ENCODE measurements at regions not wholly inside any gene's neighbourhood (a gene's known extent, or its start where the extent isn't known, plus 50 kb on each side); places are given as distances from the start of the nearest gene placed in this dataset.

DNA sequence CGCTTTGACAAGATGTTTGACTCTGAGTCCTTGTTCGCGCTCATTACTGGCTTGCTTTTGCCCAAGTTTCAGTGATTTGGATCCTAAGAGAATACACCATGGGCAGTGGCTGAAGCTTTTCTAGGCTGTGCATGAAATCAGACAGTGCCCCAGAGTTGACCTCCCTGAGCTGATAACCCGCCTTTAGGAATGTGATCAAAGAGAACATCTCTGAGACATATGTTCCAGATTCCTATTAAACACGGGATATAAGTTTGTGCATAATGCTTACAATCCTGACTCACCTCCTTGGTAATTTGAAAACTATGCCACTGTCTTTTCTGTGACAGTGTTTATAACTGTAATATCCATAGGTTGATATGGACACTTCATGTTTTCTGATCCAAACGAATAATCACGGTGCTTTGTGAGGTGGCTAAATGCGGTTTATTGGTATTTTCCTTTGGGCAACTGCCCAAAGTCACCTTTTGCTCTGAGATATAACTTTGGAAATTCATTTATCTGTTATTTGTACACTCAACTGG is 732.9 kb downstream of the MTRR start:
- H3K4me1 Mint-ChIP-seq: no peaks in the 10 kb centered on the region
- no peaks in the 10 kb centered on the region for H3K27me3 ChIP-seq (ENCODE audit: control insufficient read depth in 2 of 2, insufficient read depth in 2 of 2, low read length in 2 of 2)
- DNase-seq (no peak), ATAC-seq (no peak)
- peaks cover 0 to 12% (median 2%) of the 10 kb centered on the region in 11 donors for H3K9me3 Mint-ChIP-seq
- no peak overlapping the region for H3K4me3 Mint-ChIP-seq
- no peak overlapping the region for H3K27ac ChIP-seq (ENCODE audit: low read depth, low read length)
- H3K4me1 ChIP-seq (ENCODE audit: control insufficient read depth in 2 of 2, insufficient read depth in 2 of 2, low read length in 2 of 2): no peaks in the 10 kb centered on the region
- no peaks in the 10 kb centered on the region for H3K36me3 Mint-ChIP-seq
- no peaks in the 10 kb centered on the region for H3K36me3 ChIP-seq (ENCODE audit: control insufficient read depth in 2 of 3, insufficient read depth in 3 of 3, low read length in 3 of 3)
- ChIA-PET POLR2A (no interaction called here), CTCF (no interaction called here)
- H3K27me3 Mint-ChIP-seq: no peaks in the 10 kb centered on the region
- no peak overlapping the region for H3K27ac Mint-ChIP-seq
- no peaks in the 10 kb centered on the region for H3K9me3 ChIP-seq (ENCODE audit: control insufficient read depth in 2 of 3, low read length in 3 of 3)
- intact Hi-C loops (cut with micrococcal nuclease): no loop called here
- H3K4me3 ChIP-seq (ENCODE audit: low read length): no peak overlapping the region

DNA sequence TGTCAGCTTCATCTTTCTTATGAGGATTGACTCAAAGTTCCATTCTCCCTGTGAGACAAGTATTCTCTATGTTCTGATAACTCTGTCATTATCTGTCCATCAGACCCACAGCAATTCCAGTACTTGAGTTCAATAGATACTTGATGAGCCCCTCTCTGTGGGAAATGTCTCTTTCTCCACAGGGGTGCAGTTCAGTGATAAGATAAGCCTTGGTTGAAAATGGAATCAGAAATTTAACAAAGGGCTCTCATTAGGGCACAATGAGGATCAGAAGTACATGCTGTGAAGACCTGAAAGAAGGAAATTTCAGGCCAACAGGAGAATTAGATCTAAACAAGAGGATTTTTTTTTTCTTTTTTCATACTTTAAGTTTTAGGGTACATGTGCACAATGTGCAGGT is 737.3 kb downstream of the MTRR start:
- Histone ChIP-seq H3K9me3 (ENCODE audit: control insufficient read depth in 2 of 3, low read length in 3 of 3) (no peaks in the 10 kb centered on the region), H3K36me3 (ENCODE audit: control insufficient read depth in 2 of 3, insufficient read depth in 3 of 3, low read length in 3 of 3) (no peaks in the 10 kb centered on the region), H3K4me1 (ENCODE audit: control insufficient read depth in 2 of 2, insufficient read depth in 2 of 2, low read length in 2 of 2) (no peaks in the 10 kb centered on the region), H3K4me3 (ENCODE audit: low read length) (no peak overlapping the region), H3K27ac (ENCODE audit: low read depth, low read length) (no peak overlapping the region), H3K27me3 (ENCODE audit: control insufficient read depth in 2 of 2, insufficient read depth in 2 of 2, low read length in 2 of 2) (no peaks in the 10 kb centered on the region)
- peaks cover 0 to 7% (median 0%) of the 10 kb centered on the region in 11 donors for H3K9me3 Mint-ChIP-seq
- no peak for DNase-seq
- no peaks in the 10 kb centered on the region for H3K27me3 Mint-ChIP-seq
- no peak for ATAC-seq
- intact Hi-C loops (cut with micrococcal nuclease): no loop called here
- H3K4me3 Mint-ChIP-seq: no peak overlapping the region
- no peaks in the 10 kb centered on the region for H3K36me3 Mint-ChIP-seq
- peaks cover 0 to 1% (median 0%) of the 10 kb centered on the region in 7 donors for H3K4me1 Mint-ChIP-seq
- no peak overlapping the region for H3K27ac Mint-ChIP-seq
- ChIA-PET CTCF (no interaction called here), POLR2A (no interaction called here)

DNA sequence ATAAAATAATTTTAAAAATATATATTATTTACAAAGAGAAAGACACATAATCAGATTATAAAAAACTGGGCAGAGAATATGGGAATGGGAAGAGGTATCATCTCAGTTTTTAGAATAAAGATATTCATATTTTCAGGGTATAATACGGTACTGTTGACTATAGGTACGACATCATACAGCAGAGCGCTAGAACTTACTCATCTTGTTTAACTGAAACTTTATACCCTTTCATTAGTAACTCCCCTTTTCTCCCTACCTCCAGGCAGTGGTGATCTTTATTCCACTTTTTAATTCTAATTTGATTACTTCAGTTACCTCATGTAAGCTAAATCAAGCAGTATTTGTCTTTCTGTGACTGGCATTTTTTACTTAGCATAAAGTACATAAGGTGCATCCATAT is 742.1 kb downstream of the MTRR start:
- no peak overlapping the region for H3K4me3 ChIP-seq (ENCODE audit: low read length)
- Mint-ChIP-seq H3K4me3 (no peak overlapping the region), H3K27ac (no peak overlapping the region), H3K36me3 (no peaks in the 10 kb centered on the region), H3K9me3 (peaks cover 0 to 15% (median 8%) of the 10 kb centered on the region in 11 donors), H3K27me3 (no peaks in the 10 kb centered on the region), H3K4me1 (peaks cover 0 to 3% (median 0%) of the 10 kb centered on the region in 7 donors)
- no peaks in the 10 kb centered on the region for H3K27me3 ChIP-seq (ENCODE audit: control insufficient read depth in 2 of 2, insufficient read depth in 2 of 2, low read length in 2 of 2)
- no peak for ATAC-seq
- no peak for DNase-seq
- ChIA-PET POLR2A (no interaction called here), CTCF (no interaction called here)
- H3K4me1 ChIP-seq (ENCODE audit: control insufficient read depth in 2 of 2, insufficient read depth in 2 of 2, low read length in 2 of 2): no peaks in the 10 kb centered on the region
- intact Hi-C loops (cut with micrococcal nuclease): no loop called here
- no peaks in the 10 kb centered on the region for H3K36me3 ChIP-seq (ENCODE audit: control insufficient read depth in 2 of 3, insufficient read depth in 3 of 3, low read length in 3 of 3)
- no peaks in the 10 kb centered on the region for H3K9me3 ChIP-seq (ENCODE audit: control insufficient read depth in 2 of 3, low read length in 3 of 3)
- no peak overlapping the region for H3K27ac ChIP-seq (ENCODE audit: low read depth, low read length)

DNA sequence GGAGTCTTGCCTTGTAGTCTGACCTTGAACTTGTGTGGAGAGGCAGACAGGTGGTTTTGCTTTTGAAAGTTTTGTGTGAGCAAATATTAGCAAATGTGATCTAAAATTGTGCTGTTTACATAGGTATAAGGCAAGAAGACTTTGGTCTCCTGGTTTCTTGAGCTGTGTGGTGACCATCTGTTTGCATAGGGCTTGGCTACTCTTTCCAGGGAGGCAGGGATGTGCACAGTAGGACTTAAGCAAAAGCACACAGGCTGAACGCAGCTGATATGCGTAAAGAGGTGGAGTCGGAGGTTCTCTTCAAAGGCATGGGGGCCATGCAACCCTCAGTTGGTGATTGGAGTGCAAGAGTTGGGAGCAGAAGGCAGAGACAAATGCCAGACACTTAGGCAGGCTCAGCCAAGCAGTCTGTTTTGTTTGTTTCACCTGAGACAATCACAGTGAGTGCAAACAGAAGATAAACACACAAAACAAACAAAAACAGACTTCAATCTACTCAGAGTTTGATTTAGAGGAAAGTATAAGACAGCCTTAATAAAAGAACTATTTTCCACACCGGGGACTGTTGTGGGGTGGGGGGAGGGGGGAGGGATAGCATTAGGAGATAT is 744.2 kb downstream of the MTRR start:
- H3K36me3 Mint-ChIP-seq: no peaks in the 10 kb centered on the region
- Histone ChIP-seq H3K36me3 (ENCODE audit: control insufficient read depth in 2 of 3, insufficient read depth in 3 of 3, low read length in 3 of 3) (no peaks in the 10 kb centered on the region), H3K27ac (ENCODE audit: low read depth, low read length) (no peak overlapping the region), H3K4me3 (ENCODE audit: low read length) (no peak overlapping the region), H3K9me3 (ENCODE audit: control insufficient read depth in 2 of 3, low read length in 3 of 3) (no peaks in the 10 kb centered on the region), H3K27me3 (ENCODE audit: control insufficient read depth in 2 of 2, insufficient read depth in 2 of 2, low read length in 2 of 2) (no peaks in the 10 kb centered on the region), H3K4me1 (ENCODE audit: control insufficient read depth in 2 of 2, insufficient read depth in 2 of 2, low read length in 2 of 2) (no peaks in the 10 kb centered on the region)
- ATAC-seq: no peak
- H3K9me3 Mint-ChIP-seq: peaks cover 0 to 15% (median 8%) of the 10 kb centered on the region in 11 donors
- DNase-seq: no peak
- ChIA-PET CTCF (no interaction called here), POLR2A (no interaction called here)
- H3K27me3 Mint-ChIP-seq: no peaks in the 10 kb centered on the region
- H3K27ac Mint-ChIP-seq: no peak overlapping the region
- no peak overlapping the region for H3K4me3 Mint-ChIP-seq
- intact Hi-C loops (cut with micrococcal nuclease): no loop called here
- peaks cover 0 to 3% (median 0%) of the 10 kb centered on the region in 7 donors for H3K4me1 Mint-ChIP-seq

DNA sequence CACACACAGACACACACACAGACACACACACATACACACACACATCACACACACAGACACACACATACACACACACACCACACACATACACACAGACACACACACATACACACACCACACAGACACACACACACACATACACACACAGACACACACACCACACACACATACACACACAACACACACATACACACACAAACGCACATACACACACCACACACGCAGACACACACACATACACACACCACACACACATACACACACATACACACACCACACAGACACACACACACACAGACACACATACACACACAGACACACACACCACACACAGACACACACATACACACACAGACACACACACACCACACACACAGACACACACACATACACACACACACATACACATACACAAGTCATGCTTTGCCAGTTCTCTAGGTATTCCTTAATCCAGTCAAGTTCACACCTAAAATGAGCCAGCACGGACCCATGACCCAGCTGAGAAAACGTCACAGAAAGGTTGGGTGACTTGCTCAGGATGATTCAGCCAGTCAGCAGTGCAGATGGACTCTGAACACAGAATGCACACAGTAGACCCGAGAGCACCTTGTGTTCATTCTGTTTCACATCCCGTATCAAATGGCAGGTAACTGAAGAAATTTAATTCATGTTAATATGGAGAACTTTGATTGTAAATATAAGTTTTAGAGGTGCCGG is 746.4 kb downstream of the MTRR start:
- no peaks in the 10 kb centered on the region for H3K9me3 ChIP-seq (ENCODE audit: control insufficient read depth in 2 of 3, low read length in 3 of 3)
- no peak overlapping the region for H3K27ac ChIP-seq (ENCODE audit: low read depth, low read length)
- no peak overlapping the region for H3K4me3 ChIP-seq (ENCODE audit: low read length)
- Mint-ChIP-seq H3K4me3 (no peak overlapping the region), H3K27me3 (no peaks in the 10 kb centered on the region), H3K4me1 (peaks cover 0 to 3% (median 0%) of the 10 kb centered on the region in 7 donors), H3K27ac (peak overlapping the region in 1 of 9 donors; percentile 1), H3K36me3 (no peaks in the 10 kb centered on the region), H3K9me3 (peaks cover 0 to 15% (median 6%) of the 10 kb centered on the region in 11 donors)
- ChIA-PET CTCF (no interaction called here), POLR2A (no interaction called here)
- H3K27me3 ChIP-seq (ENCODE audit: control insufficient read depth in 2 of 2, insufficient read depth in 2 of 2, low read length in 2 of 2): no peaks in the 10 kb centered on the region
- intact Hi-C loops (cut with micrococcal nuclease): no loop called here
- no peak for DNase-seq
- no peaks in the 10 kb centered on the region for H3K4me1 ChIP-seq (ENCODE audit: control insufficient read depth in 2 of 2, insufficient read depth in 2 of 2, low read length in 2 of 2)
- no peaks in the 10 kb centered on the region for H3K36me3 ChIP-seq (ENCODE audit: control insufficient read depth in 2 of 3, insufficient read depth in 3 of 3, low read length in 3 of 3)
- ATAC-seq: no peak

- ChIA-PET POLR2A (no interaction called here), CTCF (no interaction called here)
- intact Hi-C loops (cut with micrococcal nuclease): no loop called here
- ATAC-seq (no peak), DNase-seq (no peak)
- Mint-ChIP-seq H3K27me3 (no peaks in the 10 kb centered on the region), H3K9me3 (peaks cover 0 to 11% (median 7%) of the 10 kb centered on the region in 11 donors), H3K4me1 (no peaks in the 10 kb centered on the region), H3K4me3 (no peak overlapping the region), H3K27ac (no peak overlapping the region), H3K36me3 (no peaks in the 10 kb centered on the region)
- Histone ChIP-seq H3K4me3 (ENCODE audit: low read length) (no peak overlapping the region), H3K36me3 (ENCODE audit: control insufficient read depth in 2 of 3, insufficient read depth in 3 of 3, low read length in 3 of 3) (no peaks in the 10 kb centered on the region), H3K27ac (ENCODE audit: low read depth, low read length) (no peak overlapping the region), H3K27me3 (ENCODE audit: control insufficient read depth in 2 of 2, insufficient read depth in 2 of 2, low read length in 2 of 2) (no peaks in the 10 kb centered on the region), H3K9me3 (ENCODE audit: control insufficient read depth in 2 of 3, low read length in 3 of 3) (no peaks in the 10 kb centered on the region), H3K4me1 (ENCODE audit: control insufficient read depth in 2 of 2, insufficient read depth in 2 of 2, low read length in 2 of 2) (no peaks in the 10 kb centered on the region)
Measured at GRCh38 chr5:8628521-8628920, 759.6 kb downstream of the MTRR start.

DNA sequence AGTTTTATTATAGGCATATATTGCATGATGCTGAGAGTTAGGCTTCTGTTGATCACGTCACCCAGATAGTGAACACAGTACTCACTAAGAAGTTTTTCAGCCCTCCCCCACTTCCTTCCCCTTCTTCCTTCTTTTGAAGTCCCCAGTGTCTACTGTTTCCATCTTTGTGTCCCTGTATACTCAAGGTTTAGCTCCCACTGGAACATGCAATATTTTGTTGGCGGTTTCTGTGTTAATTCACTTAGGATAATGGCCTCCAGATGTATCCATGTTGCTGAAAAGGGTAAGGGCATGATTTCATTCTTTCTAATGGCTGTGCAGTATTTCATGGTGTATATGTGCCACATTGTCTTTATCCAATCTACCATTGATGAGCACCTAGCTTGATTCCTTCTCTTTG is 764.3 kb downstream of the MTRR start:
- ChIA-PET POLR2A (no interaction called here), CTCF (no interaction called here)
- H3K4me3 Mint-ChIP-seq: no peak overlapping the region
- Histone ChIP-seq H3K4me3 (ENCODE audit: low read length) (no peak overlapping the region), H3K36me3 (ENCODE audit: control insufficient read depth in 2 of 3, insufficient read depth in 3 of 3, low read length in 3 of 3) (no peaks in the 10 kb centered on the region), H3K27me3 (ENCODE audit: control insufficient read depth in 2 of 2, insufficient read depth in 2 of 2, low read length in 2 of 2) (no peaks in the 10 kb centered on the region), H3K27ac (ENCODE audit: low read depth, low read length) (no peak overlapping the region), H3K9me3 (ENCODE audit: control insufficient read depth in 2 of 3, low read length in 3 of 3) (no peaks in the 10 kb centered on the region), H3K4me1 (ENCODE audit: control insufficient read depth in 2 of 2, insufficient read depth in 2 of 2, low read length in 2 of 2) (no peaks in the 10 kb centered on the region)
- DNase-seq (no peak), ATAC-seq (no peak)
- peaks cover 0 to 2% (median 0%) of the 10 kb centered on the region in 7 donors for H3K4me1 Mint-ChIP-seq
- H3K9me3 Mint-ChIP-seq: peaks cover 0 to 14% (median 8%) of the 10 kb centered on the region in 11 donors
- H3K27ac Mint-ChIP-seq: no peak overlapping the region
- no peaks in the 10 kb centered on the region for H3K36me3 Mint-ChIP-seq
- no peaks in the 10 kb centered on the region for H3K27me3 Mint-ChIP-seq
- intact Hi-C loops (cut with micrococcal nuclease): no loop called here
